Tibial nerve (tissue), 4 donors: ENCODE measurements at regions not wholly inside any gene's neighbourhood (a gene's known extent, or its start where the extent isn't known, plus 50 kb on each side); places are given as distances from the start of the nearest gene placed in this dataset.

Experiments
- DNase-seq, 2 donors: peaks; one replicate each; pipeline ENCODE4 v3.0.0-alpha.2; 2019; ENCODE audit warnings: low spot score in 2 of 2
- H3K27ac ChIP-seq, 4 donors: fragments of 200-600 bp; sonication (generic) in 3 of 4; one replicate each; pipeline ENCODE4 v1.5.1; 2017 to 2019; ENCODE audit warnings: mild to moderate bottlenecking in 1 of 4
- H3K27me3 ChIP-seq, 2 donors: fragments of 200-600 bp; sonication (generic) in 1 of 2; one replicate each; pipeline versions ENCODE4 v1.5.1 to v1.6.0; 2017 to 2019
- H3K36me3 ChIP-seq, 3 donors: fragments of 200-600 bp; sonication (generic); one replicate each; pipeline ENCODE4 v1.5.1; 2018 to 2019
- H3K4me1 ChIP-seq, 4 donors: fragments of 200-600 bp; sonication (generic) in 3 of 4; one replicate each; pipeline ENCODE4 v1.5.1; 2017 to 2019
- H3K4me3 ChIP-seq, 4 donors: fragments of 200-600 bp; sonication (generic) in 3 of 4; one replicate each; pipeline ENCODE4 v1.5.1; 2017 to 2019; ENCODE audit warnings: mild to moderate bottlenecking in 1 of 4, moderate library complexity in 1 of 4
- H3K9me3 ChIP-seq, 4 donors: fragments of 200-600 bp; sonication (generic) in 3 of 4; one replicate each; pipeline ENCODE4 v1.5.1; 2017 to 2019
- CTCF ChIP-seq, 5 experiments: fragments of 200-600 bp in 3 of 5; fragments of 450-650 bp in 2 of 5; sonication (generic) in 3 of 5; IDR thresholded peaks; one replicate each; pipeline ENCODE4 v1.5.1; 2016 to 2019; ENCODE audit warnings: antibody characterized with exemption in 5 of 5, mild to moderate bottlenecking in 3 of 5, moderate library complexity in 2 of 5
- EP300 ChIP-seq, 2 donors: sonication (generic); formaldehyde crosslinking; IDR thresholded peaks; one replicate each; pipeline ENCODE4 v1.6.1; 2017; ENCODE audit warnings: antibody characterized with exemption in 2 of 2, mild to moderate bottlenecking in 1 of 2
- POLR2A ChIP-seq, 2 donors: fragments of 450-650 bp; IDR thresholded peaks; one replicate each; pipeline ENCODE4 v1.6.1; 2017; ENCODE audit warnings: antibody characterized with exemption in 2 of 2, mild to moderate bottlenecking in 2 of 2, moderate library complexity in 2 of 2
- WGBS, 2 donors: methylation state at CpG; one replicate each; pipeline ENCODE4 v1.1.5; 2018; 5-methylcytosine and 5-hydroxymethylcytosine counted together

GRCh38 chr2:6417050-6417449 is 448.7 kb downstream of the CMPK2 start:
- TF ChIP-seq EP300 (IDR thresholded peaks at IDR 0.05) (no peak), POLR2A (IDR thresholded peaks at IDR 0.05) (no peak), CTCF (IDR thresholded peaks at IDR 0.05) (no peak)
- Histone ChIP-seq H3K27ac (no peak overlapping the region), H3K4me1 (no peaks in the 10 kb centered on the region), H3K9me3 (no peaks in the 10 kb centered on the region), H3K36me3 (no peaks in the 10 kb centered on the region), H3K4me3 (no peak overlapping the region), H3K27me3 (no peaks in the 10 kb centered on the region)
- WGBS, 2 donors: 68 to 72% methylated on average over 6 of the region's 6 CpGs
- DNase-seq: no peak

- no peaks in the 10 kb centered on the region for H3K9me3 ChIP-seq
- no peak overlapping the region for H3K27ac ChIP-seq
- H3K36me3 ChIP-seq: no peaks in the 10 kb centered on the region
- no peak for DNase-seq
- H3K4me3 ChIP-seq: no peak overlapping the region
- 8 to 15% methylated on average over 1 of the region's 1 CpG for WGBS, 2 donors
- H3K4me1 ChIP-seq: no peaks in the 10 kb centered on the region
- no peaks in the 10 kb centered on the region for H3K27me3 ChIP-seq
- no peak for TF ChIP-seq POLR2A (IDR thresholded peaks at IDR 0.05)
- no peak for TF ChIP-seq EP300 (IDR thresholded peaks at IDR 0.05)
- no peak for TF ChIP-seq CTCF (IDR thresholded peaks at IDR 0.05)
Measured at GRCh38 chr2:6418291-6418690, 447.4 kb downstream of the CMPK2 start.

GRCh38 chr2:6421138-6421730 is 444.5 kb downstream of the CMPK2 start:
- WGBS, 2 donors: 87 to 88% methylated on average over 12 of the region's 12 CpGs
- H3K27me3 ChIP-seq: no peaks in the 10 kb centered on the region
- H3K9me3 ChIP-seq: no peaks in the 10 kb centered on the region
- H3K36me3 ChIP-seq: no peaks in the 10 kb centered on the region
- H3K27ac ChIP-seq: no peak overlapping the region
- TF ChIP-seq EP300 (IDR thresholded peaks at IDR 0.05) (no peak), CTCF (IDR thresholded peaks at IDR 0.05) (no peak), POLR2A (IDR thresholded peaks at IDR 0.05) (no peak)
- H3K4me1 ChIP-seq: no peaks in the 10 kb centered on the region
- no peak overlapping the region for H3K4me3 ChIP-seq
- no peak for DNase-seq

- Histone ChIP-seq H3K4me1 (no peaks in the 10 kb centered on the region), H3K4me3 (no peak overlapping the region), H3K36me3 (no peaks in the 10 kb centered on the region), H3K27me3 (no peaks in the 10 kb centered on the region), H3K27ac (no peak overlapping the region), H3K9me3 (peaks cover 0 to 3% (median 0%) of the 10 kb centered on the region in 4 donors)
- WGBS, 2 donors: 74% methylated on average over 4 of the region's 4 CpGs
- no peak for DNase-seq
- TF ChIP-seq EP300 (IDR thresholded peaks at IDR 0.05) (no peak), POLR2A (IDR thresholded peaks at IDR 0.05) (no peak)
Measured at GRCh38 chr2:6421888-6422287, 443.8 kb downstream of the CMPK2 start.

GRCh38 chr2:6423157-6423556 is 442.6 kb downstream of the CMPK2 start:
- DNase-seq: no peak
- 75 to 86% methylated on average over 1 of the region's 1 CpG for WGBS, 2 donors
- H3K4me3 ChIP-seq: no peak overlapping the region
- H3K27me3 ChIP-seq: no peaks in the 10 kb centered on the region
- peaks cover 0 to 10% (median 0%) of the 10 kb centered on the region in 4 donors for H3K9me3 ChIP-seq
- H3K27ac ChIP-seq: no peak overlapping the region
- no peaks in the 10 kb centered on the region for H3K4me1 ChIP-seq
- no peak for TF ChIP-seq EP300 (IDR thresholded peaks at IDR 0.05)
- no peak for TF ChIP-seq CTCF (IDR thresholded peaks at IDR 0.05)
- no peaks in the 10 kb centered on the region for H3K36me3 ChIP-seq

GRCh38 chr2:6423944-6424343 is 441.8 kb downstream of the CMPK2 start:
- Histone ChIP-seq H3K9me3 (peaks cover 0 to 10% (median 0%) of the 10 kb centered on the region in 4 donors), H3K27ac (no peak overlapping the region), H3K4me1 (no peaks in the 10 kb centered on the region), H3K4me3 (no peak overlapping the region), H3K27me3 (no peaks in the 10 kb centered on the region), H3K36me3 (no peaks in the 10 kb centered on the region)
- TF ChIP-seq POLR2A (IDR thresholded peaks at IDR 0.05) (no peak), CTCF (IDR thresholded peaks at IDR 0.05) (no peak), EP300 (IDR thresholded peaks at IDR 0.05) (no peak)
- DNase-seq: no peak
- 46 to 50% methylated on average over 6 of the region's 6 CpGs for WGBS, 2 donors
